ENCODE measurements at regions not wholly inside any gene's neighbourhood (a gene's known extent, or its start where the extent isn't known, plus 50 kb on each side); places are given as distances from the start of the nearest gene placed in this dataset.

DNA sequence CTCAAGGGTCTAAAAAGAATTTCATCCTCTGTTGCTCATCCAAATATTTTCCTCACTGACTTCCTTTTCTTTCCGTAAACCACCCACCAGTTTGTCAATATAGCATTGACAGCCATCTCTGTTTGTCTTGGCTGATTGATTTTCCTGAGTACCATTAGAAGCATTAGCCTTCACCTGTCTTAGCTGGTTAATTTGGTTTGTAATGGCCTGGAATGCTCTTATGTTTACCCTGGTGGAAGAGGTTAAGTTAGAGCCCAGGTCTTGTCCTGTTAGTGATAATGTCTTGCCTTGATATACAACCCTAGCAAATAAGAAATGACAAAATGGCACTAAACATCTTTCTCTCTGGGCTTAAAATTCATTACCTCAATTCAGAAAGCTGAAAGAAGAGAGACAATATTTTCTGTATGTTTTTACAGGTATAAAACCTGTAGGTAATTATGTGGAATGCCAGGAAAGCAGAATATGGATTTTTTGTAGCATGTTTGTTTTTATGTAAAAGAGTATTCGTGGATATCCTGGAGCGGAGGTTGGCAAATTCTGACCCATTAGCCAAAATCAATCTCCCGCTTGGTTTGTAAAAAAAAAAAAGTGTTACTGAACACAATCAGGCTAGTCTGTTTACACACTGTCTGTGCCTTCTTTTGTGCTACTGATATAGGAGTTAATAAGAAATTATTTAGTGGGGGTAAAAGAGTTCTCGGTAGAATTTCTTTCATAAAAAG lies 224.4 kb upstream of the DAAM1 start:
- ChIA-PET CTCF (interaction anchor here (1.2 kb wide), 1 partner anchor 127 kb away, joined by 3 read pairs; no protein-coding TSS in a partner anchor), POLR2A (no interaction called here)
- H3K4me2 ChIP-seq (ENCODE audit: insufficient read depth, low read length), result no peak overlapping the region
- H3K9me3 ChIP-seq (replicated peaks; ENCODE audit: control insufficient read depth, insufficient read depth, low read length), result no peaks in the 10 kb centered on the region
- intact Hi-C loops (cut with micrococcal nuclease) (no loop called here), dilution Hi-C loops (cut with MboI; ENCODE audit: extremely low pct_ligation_motif_present, low sequenced_read_pairs) (no loop called here)
- no peaks in the 10 kb centered on the region for H3K79me2 ChIP-seq (ENCODE audit: control insufficient read depth, insufficient read depth, low read length)
- H3K27ac ChIP-seq (ENCODE audit: insufficient read depth, low read depth, low read length), result no peak overlapping the region
- H2AFZ ChIP-seq (ENCODE audit: low read depth, low read length), result no peak overlapping the region
- H3K36me3 ChIP-seq (ENCODE audit: control insufficient read depth in 2 of 2, extremely low read depth in 1 of 2, insufficient read depth in 2 of 2, low read length in 2 of 2), result no peaks in the 10 kb centered on the region
- DNase-seq (ENCODE audit: low read depth, low spot score), result no peak
- H3K9me1 ChIP-seq (replicated peaks; ENCODE audit: control insufficient read depth, extremely low read depth, insufficient read depth, low read length), result no peaks in the 10 kb centered on the region
- no peak overlapping the region for H3K4me3 ChIP-seq (replicated peaks in 1 of 3; ENCODE audit: insufficient read depth in 1 of 3, low read depth in 1 of 3, low read length in 3 of 3)
- TF ChIP-seq FOS (IDR thresholded peaks at IDR 0.05; ENCODE audit: borderline replicate concordance, insufficient read depth, low read length) (no peak), POLR2AphosphoS5 (IDR thresholded peaks at IDR 0.05; ENCODE audit: insufficient read depth, low read depth, low read length) (no peak), JUN (IDR thresholded peaks at IDR 0.05; ENCODE audit: borderline replicate concordance, insufficient read depth, insufficient read length, low read depth) (no peak), POLR2A (IDR thresholded peaks at IDR 0.05; ENCODE audit: low read depth, low read length) (no peak), MYC (IDR thresholded peaks at IDR 0.05; ENCODE audit: low read depth, low read length) (no peak), EZH2 (IDR thresholded peaks at IDR 0.05; ENCODE audit: borderline replicate concordance, low read depth, low read length, severe bottlenecking) (no peak), GATA2 (IDR thresholded peaks at IDR 0.05; ENCODE audit: insufficient read depth, insufficient read length, low read depth, low read length) (no peak)
- TF ChIP-seq, protein P1, sequence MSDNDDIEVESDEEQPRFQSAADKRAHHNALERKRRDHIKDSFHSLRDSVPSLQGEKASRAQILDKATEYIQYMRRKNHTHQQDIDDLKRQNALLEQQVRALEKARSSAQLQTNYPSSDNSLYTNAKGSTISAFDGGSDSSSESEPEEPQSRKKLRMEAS (IDR thresholded peaks at IDR 0.05; ENCODE audit: insufficient read depth, insufficient read length), result no peak
- TF ChIP-seq, protein P2, sequence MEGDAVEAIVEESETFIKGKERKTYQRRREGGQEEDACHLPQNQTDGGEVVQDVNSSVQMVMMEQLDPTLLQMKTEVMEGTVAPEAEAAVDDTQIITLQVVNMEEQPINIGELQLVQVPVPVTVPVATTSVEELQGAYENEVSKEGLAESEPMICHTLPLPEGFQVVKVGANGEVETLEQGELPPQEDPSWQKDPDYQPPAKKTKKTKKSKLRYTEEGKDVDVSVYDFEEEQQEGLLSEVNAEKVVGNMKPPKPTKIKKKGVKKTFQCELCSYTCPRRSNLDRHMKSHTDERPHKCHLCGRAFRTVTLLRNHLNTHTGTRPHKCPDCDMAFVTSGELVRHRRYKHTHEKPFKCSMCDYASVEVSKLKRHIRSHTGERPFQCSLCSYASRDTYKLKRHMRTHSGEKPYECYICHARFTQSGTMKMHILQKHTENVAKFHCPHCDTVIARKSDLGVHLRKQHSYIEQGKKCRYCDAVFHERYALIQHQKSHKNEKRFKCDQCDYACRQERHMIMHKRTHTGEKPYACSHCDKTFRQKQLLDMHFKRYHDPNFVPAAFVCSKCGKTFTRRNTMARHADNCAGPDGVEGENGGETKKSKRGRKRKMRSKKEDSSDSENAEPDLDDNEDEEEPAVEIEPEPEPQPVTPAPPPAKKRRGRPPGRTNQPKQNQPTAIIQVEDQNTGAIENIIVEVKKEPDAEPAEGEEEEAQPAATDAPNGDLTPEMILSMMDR (IDR thresholded peaks at IDR 0.05; ENCODE audit: extremely low read depth in 1 of 2, insufficient read depth in 1 of 2, low read depth in 1 of 2, low read length in 2 of 2), result no peak
- no TSS peak for BruUV-seq (replicated peaks)
- no peaks in the 10 kb centered on the region for H3K27me3 ChIP-seq (ENCODE audit: control insufficient read depth in 2 of 2, insufficient read depth in 2 of 2, low read length in 2 of 2)
- FAIRE-seq, result no peak
- H3K9ac ChIP-seq (replicated peaks; ENCODE audit: extremely low read depth, insufficient read depth, low read length), result no peak overlapping the region
- no peaks in the 10 kb centered on the region for H4K20me1 ChIP-seq (replicated peaks; ENCODE audit: control insufficient read depth, extremely low read depth, insufficient read depth, low read length)
- H3K4me1 ChIP-seq (ENCODE audit: control insufficient read depth, extremely low read depth, insufficient read depth, low read length), result no peaks in the 10 kb centered on the region
